Femur (tissue), 1 donor: ENCODE measurements at regions not wholly inside any gene's neighbourhood (a gene's known extent, or its start where the extent isn't known, plus 50 kb on each side); places are given as distances from the start of the nearest gene placed in this dataset.

Experiments used
- DNase-seq: peaks from one replicate; pipeline ENCODE4 v3.0.0-alpha.2; 2017

DNA sequence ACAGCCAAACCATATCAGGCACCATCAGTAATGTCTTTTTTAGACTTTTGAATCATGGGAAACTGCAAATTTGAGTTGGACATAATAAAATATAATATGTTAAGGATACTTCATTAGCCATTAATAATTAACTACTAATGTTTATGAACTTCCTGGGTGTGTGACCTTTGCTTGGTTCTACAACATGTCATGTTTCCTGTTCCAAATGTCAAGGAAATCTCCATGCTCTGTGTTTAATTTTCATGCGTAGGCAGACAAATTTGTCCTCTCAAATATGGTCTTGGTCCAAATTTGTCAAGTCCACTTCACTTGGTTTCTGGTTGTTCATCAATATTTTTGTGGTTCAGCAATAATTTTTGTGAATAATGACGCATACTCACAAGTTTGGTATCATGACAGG, 410.5 kb downstream of the BMP2 start:
- DNase-seq: no peak

DNA sequence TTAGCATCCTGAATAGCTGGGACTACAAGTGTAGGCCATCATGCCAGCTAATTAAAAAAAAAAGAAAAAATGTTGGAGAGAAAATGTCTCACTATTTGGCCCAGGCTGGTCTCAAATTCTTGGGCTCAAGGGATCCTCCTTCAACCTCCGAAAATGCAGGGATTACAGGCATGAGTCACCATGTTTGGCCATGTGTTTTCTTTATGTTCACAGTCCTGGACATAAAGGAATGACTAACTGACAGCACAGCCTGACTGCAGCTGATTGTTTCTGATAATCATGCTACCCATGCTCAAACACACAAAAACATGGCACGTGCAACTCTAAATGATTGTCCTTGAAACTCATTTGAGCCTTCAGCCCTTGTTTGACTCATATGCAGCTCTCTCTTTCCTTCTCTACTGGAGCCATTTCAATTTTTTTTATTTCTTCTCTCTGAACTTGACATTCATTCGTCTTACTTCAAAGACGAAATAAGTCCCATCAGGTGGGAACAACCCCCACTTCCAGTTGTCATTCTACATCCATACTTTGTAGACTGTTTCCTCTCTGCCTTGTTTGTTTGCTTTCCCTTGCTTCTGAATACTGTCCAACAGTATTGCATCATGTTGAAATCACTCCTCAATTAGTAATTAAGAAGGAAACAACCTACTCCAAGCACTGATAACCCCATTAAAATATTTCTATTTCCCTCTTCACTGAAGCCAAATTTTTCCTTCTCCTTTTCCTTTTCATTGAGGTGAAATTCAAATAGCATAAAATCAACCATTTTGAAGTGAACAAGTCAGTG, 413.0 kb downstream of the BMP2 start:
- DNase-seq: no peak

DNA sequence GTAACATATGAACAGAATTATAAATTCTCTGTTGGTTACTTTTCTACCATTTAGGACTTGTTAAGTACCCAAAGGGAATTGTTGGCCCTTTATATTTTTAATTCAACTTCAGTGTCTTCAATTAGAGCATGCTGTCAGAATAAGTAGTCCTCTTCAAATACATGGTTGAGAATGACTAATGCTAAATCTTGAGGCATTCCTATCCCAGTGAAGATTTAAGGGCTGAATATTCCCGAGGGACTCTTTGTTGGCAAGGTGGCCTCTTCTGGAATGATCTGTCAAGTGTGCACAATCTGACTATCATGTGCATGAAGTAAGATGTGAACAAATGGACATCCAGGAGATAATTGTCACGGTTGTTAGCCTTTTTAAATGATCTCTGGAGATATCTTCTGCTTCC, 421.7 kb downstream of the BMP2 start:
- DNase-seq: no peak

DNA sequence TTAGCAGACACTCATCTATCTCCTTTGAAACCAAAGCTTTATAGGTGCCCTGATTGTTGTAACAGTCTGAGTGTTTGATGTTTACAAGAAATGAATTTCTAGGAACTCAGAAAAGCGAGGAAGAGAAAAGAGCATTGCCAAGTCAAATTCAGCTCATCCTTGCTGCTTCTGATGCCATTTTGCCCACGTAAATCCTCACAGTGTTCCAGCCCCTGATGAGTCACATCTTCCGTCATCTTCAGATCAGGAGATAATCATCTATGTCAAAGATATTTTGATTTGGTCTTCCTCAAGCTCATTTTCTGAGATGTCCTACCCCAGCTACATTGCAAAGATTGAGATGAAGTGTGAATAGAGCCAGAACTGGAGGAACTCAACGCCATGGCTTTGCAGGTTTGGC, 426.2 kb downstream of the BMP2 start:
- no peak for DNase-seq

DNA sequence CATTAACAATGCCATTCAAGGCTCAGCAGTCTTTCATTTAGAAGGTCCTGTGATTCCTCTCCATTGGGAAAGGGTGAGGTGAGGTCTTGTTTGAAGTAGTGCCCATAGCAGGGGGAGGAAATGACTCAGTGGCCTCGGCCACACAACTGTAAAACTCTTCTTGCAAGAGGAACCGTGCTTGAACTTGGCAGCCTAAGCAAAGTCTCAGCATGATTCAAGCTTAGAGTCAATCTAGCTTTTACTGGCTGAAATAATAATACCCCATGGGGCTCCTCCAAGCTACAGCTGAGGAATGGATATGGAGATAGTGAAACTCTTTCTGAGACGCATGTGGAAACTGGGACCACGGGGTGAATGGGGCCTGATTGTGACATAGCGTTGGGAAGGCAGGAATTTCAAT, 428.2 kb downstream of the BMP2 start:
- no peak for DNase-seq

DNA sequence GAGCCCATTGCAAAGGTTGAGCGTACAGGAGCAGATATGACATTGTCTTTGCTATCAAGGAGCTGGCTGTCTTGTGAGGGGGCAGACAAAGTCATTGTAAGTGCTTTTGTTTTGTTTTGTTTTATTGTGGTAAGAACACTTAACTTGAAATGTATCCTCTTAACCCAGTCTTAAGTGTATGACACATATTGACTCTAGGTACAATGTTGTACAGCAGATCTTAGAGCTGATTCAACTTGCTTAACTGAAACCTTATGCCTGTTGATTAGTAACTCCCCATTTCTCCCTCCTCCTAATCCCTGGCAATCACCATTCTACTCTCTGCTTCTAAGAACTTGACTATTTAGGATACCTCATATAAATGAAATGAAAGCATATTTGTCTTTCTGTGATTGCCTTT, 429.0 kb downstream of the BMP2 start:
- no peak for DNase-seq

DNA sequence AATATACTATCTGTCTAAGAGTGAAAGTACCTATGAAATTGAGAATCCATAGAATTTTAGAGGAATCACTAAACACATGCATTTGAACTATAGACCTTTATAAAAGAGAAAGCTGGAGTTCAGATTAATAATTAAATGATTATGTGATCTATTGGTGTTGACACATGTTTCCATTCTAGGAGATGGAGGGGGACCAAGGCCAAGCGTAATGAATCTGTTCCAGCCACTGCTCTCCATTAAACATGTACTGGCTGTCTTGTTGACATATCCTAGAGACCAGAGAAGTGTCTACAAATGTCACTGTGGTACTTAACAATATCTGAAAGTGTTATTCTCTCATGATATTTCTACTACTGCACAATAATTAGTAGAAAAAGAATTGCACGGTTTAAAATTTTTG, 432.4 kb downstream of the BMP2 start:
- DNase-seq: no peak

DNA sequence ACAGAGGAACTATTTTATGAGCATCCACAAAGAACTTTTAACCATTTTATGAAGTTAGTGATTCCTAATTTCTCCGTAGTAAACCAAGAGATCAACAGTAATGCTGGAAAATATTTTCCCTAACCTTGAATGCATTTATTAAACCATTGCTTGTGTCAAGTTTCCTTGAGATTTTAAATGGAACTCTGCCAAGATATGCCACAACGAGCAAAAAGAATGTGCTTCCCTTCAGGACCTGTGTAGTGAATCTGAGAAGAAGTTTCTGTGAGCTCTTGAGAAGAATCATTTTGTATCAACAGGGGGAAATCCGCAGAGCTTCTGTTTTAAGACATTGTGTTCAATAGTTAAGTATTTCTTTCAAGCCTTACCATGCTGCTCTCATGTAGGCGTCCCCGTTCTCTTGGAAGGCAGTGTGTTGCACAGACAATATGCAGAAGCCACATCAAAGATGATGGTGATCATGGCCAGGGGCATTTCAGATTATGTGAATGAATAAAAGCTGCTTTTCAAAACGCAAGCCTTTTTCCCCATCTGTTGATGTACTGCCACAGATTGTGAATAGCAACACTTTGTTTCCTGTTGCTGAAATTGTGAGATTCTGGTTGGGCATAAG, 439.8 kb downstream of the BMP2 start:
- no peak for DNase-seq

DNA sequence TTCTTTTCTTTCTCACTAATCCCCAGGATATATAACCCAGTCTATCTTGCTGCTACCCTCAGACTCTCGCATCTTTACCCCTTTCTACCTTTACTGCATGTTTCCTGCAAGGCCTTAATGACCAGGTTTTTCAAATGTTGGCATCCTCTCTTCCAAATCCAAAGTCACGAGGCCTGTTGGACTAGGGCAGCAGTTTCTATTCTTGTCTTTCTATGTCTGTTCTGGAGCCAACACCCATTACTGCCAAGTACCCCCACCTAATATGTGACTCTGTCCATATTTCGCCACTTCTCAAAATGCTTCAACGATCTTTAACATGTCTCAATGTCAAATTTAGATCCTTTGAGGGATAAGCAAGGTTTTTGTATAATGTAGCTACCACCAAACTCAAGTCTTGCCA, 443.4 kb downstream of the BMP2 start:
- no peak for DNase-seq

DNA sequence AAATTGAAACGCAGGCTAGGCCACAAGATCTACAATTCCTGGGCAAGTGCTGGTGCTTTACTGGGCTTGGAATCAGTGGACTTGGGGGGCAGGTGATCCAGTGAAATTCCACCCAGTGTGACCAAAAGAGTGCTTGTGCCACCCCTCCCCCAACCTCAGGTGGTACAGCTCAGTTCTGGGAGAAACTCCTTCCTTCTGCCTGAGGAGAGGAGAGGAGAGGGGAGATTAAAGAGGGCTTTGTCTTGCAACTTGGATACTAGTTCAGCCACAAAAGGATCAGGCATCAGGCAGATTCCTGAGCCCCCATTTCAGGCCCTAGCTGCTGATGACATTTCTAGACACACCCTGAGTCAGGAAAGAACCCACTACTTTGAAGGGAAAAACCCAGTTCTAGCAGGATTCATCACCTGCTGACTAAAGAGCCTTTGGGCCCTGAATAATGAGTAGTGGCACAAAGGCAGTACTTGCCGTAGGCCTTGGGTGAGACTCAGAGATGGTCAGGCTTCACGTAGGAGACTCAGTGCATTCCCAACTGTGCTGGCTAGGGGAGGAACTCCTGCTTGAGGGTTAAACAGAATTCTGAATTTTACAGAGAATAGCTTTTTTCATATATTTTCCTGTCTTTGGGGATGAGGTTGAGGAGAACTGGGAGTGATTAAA, 446.7 kb downstream of the BMP2 start:
- no peak for DNase-seq

DNA sequence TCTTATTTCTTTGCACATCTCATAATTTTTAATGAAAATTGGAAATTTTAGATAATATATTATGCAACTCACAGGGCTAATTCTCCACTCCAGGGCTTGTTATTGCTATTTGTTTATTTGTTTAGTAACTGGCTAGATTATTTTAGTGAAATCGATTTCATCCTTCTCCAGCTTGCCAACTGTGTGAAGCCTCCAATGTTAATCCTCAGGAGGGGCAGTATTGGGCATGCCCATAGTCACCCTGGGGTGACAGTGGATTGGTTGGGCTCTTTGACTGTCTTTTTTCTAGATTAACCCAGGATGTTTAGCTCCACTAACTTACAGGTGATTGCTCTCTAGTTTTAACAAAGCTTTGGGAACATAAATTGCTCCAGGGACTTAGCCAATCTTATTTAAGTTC, 450.1 kb downstream of the BMP2 start:
- no peak for DNase-seq

DNA sequence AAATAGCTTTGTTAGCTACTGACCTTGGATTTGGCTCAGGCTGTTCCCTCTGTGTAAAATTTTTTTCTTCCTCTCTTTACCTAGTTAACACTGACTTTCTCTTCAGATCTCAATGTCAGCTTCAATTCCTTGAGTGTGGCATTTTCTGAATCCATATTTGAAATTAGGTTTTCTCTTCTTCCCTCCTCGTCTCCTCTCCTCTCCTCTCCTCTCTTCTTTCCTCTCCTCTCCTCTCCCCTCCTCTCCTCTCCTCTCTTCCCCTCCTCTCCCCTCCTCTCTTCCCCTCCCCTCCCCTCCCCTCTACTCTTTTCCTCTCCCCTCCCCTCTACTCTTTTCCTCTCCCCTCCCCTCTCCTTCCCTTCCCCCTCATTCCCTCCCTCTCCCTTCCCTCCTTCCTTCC, 453.3 kb downstream of the BMP2 start:
- no peak for DNase-seq

DNA sequence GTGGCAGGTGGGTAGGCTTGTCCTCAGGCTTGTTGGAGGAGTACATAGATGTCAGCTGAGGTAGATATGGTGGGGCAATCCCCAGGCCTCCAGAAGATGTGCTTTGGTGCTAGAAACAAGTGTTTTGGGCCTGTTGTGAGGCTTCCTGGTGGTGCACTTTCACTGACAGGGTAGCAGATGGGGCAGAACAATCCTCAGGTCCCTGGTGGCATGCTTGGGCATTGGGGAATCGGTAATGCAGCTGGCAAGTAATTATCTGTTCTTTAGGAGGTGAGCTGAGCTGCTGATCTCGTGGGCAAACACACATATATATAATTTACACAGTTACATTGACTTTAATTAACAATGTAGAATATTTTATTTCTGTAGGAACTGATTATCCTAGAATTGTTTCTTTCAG, 458.7 kb downstream of the BMP2 start:
- DNase-seq: no peak

DNA sequence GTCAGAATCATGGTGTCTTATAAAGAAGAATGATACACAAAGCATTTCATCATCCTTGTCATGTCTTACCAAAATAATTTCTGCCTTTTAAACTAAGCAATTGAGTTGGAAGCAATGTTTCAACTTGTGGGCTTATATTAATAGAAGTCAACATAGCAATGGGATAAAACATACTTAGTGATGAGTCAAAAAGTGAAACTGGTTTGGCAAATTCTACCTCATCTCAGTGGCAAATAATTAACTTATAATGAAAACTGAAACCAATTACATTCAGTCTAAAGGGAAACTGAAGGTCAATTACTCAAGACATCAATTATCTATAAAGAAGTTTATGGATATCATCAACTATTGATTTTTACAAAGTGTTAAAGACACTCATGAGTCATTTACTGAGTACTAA, 463.8 kb downstream of the BMP2 start:
- no peak for DNase-seq

DNA sequence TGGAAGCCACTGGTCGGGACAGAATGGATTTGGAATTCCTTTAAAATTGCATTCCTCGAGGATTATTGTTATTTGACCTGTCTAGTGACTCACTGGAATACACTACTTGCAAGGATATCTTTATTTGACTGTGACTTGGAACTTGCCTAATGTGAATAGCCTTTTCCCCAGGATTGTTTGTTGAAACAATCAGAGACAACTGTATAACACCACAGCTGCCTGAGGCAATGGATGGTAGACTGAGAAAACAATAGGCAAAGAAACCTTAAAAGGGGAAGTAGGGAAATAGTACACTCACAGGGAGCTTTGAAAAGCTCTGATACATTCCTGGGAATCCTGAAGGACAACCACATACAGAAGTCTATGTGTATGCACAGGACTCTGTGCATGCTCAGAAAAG, 465.3 kb downstream of the BMP2 start:
- DNase-seq: no peak

DNA sequence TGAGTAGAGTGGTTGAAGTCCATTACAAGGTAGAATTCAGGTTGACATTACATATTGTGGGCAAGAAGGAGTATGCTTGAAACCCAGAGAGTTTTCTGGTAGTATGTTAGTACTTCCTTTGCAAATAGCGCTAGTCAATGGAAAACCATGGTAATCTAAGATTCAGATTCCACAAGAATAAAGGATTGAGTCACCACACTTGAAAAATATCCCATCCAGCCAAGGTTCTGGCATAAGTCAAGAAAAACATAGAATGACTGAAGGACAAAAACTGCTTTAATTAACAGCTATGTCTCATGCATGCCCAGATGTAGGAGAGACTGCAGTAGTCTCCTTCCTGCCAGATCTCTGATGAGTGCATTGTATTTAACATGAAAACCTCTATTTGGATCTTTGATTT, 469.8 kb downstream of the BMP2 start:
- no peak for DNase-seq

DNA sequence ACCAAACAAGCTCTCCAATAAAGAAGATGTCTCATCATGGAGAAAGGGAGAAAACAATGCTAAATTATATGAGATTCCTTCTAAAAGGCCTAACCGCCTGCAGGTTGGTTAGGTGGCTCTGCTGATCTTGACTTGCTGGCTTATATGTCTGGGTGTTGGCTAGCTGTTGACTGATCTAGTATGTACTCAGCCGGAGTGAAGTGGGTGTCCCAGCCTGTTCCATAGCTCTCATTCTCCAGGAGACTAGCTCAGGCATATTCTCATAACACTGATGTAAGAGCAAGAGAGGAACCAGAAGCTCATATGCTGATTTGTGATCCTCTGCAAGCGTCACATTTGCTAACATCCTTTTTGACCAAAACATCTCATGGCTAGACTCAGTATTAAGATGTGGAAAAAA, 473.0 kb downstream of the BMP2 start:
- no peak for DNase-seq

DNA sequence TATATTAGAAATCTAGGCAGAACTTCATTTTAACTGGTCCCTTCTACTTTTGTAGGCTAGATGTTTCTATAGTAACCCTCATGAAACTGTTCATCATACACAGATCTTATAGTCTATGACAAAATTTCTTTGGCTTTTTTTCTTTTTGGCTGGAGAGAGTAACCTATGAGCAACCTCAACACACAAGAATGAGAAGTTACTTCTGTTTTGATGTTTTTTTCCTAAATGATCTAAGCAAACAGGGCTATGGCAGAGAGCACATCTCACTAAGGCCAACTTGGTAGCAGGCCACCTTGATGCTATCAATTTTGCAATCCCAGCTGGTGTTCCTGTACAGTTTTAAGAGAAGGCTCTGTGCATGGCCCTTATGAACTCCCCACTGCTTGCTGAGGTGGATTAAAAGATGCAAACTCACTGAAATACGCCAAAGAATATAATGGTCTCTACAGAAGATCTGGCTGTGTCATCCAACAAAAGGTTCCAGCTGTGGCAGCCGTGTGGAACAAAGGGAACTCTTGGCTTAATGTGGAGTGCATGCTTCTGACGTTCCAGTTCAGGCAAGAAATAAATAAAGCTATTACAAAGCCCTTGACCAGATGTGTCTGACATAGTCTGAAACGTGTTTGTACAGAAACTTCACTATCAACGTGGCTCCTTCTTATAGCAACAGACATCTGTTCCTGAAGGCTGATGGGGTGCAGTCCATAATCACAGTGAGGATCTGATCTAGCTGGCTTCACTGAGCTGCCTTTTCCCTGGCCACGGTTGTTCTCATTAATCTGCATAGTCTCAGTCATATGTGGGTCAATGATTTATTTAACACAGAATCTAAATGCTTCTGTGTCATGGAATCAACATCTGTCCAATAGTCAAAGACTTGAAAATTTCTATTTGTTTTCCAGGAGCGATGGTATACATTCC, 481.1 kb downstream of the BMP2 start:
- DNase-seq: peak; percentile 72

DNA sequence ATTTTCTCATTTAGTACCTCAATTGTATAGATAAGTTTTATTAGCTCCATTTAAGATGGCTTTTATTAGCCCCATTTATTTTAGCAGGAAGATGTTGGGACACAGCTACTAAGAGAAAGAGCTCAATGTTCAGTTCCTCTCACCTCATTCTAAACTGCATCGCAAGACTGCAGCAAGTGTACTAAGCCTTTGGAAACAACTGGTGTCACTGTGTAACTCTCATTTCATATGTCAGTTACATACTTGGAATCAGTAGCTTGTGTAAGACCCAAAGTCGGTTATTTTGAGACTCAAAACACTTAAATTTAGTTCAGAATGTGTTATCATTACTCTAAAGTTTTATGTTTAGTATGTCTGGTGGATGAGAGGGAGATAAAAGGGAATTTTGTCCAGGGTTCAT, 482.9 kb downstream of the BMP2 start:
- no peak for DNase-seq

DNA sequence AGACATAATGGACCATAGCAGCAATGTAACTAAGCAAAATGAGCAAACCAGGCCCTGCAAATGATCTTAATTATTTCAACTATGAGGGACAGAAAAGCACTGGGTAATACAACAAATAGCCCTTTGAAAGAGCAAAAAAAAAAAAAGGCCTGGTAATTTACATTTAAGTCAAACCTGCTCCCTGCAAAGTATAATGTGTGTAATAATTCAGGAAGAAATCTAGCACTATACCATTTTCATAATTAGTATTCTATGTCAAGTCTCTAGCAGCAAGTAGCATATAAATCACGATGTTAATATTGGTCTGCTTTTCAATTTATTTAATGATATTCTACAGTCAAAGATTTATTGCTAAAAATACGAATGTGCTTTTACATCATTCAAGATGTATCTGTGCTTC, 489.6 kb downstream of the BMP2 start:
- no peak for DNase-seq

DNA sequence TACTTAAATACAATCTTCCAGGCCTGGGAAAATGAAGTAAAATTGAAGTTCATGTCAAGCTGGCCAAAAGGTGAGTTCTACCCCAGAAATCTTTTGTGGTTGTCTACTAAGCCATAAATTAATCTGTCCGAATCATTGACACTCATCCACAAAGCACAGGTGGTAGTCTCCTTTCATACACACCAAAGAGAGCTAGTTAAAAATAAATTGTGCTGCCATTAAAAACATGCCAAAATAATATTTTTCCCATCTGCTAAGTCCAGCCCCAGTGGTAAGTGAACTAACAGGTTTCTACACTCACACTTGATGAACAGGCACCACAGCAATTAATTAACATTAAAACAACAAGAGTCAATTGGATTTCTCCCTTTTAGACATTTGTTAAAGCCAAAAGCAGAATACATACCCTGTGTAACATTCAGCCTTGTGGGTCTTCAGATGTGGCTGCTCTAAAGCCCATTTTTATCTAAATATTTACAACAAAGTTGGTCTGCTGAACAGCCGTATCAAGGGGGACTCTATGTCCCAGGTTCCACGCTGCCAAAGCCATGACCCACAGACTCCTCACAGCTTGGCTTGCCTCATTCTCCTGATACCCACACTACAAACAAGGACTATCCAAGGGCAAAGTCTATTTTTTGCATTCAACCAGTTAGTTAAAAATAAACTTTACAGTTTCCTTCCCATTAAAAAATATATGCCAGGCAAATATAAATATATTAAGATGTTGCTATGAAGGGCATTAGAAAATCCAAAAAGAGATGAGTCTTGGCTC, 490.4 kb downstream of the BMP2 start:
- no peak for DNase-seq

DNA sequence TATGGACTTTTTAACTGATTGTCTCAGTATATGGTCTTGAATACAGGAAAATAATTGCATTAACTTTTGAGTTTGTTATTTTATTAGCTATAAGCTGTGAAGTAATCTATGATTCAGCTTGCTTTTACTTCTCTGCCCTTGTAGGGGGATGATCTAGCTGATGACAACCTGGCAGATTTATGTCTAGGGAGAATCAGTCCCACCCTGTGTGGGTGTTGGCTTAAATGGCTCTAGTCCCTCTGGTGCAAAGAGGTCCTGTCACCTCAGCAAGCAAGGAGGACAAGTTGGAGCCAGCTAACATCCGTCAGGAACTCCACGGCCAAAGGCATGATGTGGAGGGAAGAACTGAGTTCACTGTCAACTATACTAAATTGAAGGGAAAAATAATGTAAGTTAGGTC, 495.3 kb downstream of the BMP2 start:
- no peak for DNase-seq

DNA sequence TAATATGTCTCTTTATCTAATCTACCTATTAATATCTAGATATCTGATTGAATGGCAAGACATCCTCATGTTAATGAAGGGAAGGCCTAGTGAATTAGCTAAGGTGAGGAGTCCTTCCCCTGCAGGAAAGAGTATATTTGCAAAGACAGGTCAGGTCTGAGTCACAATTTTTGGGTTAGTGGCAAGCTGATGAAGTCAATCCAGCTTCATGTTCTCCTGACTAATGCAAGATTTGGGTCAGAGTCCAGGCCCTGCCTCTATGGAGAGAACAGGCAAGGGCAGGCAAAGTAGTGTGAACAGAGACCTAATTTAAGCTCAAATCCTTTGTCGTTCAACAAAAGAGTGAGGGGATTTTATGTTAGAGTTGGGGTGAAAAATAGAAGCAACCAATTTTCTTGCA, 496.7 kb downstream of the BMP2 start:
- no peak for DNase-seq
